Pancreas (tissue), 10 donors: ENCODE measurements at regions not wholly inside any gene's neighbourhood (a gene's known extent, or its start where the extent isn't known, plus 50 kb on each side); places are given as distances from the start of the nearest gene placed in this dataset.

ENCODE experiments used
- ATAC-seq, 4 donors: fragments of 200-7000 bp; cut with Tn5 transposase; one replicate each; pipeline versions ENCODE4 v1.8.0 to v1.9.1; 2020; ENCODE audit warnings: mild to moderate bottlenecking in 4 of 4, moderate library complexity in 4 of 4
- DNase-seq, 6 donors: peaks; one replicate each; pipeline ENCODE4 v3.0.0-alpha.2; 2020
- FAIRE-seq: peaks from 2 replicates; lab custom pipeline; 2012; peaks lifted over from hg19 to GRCh38; lab: Jason Lieb, UNC
- H3K27ac ChIP-seq, 4 donors: fragments of 200-600 bp; sonication (generic); 1 replicate in 3 of 4; 2 replicates in 1 of 4; pipeline versions ENCODE4 v1.5.0 to v1.8.0; 2020
- H3K27me3 ChIP-seq, 4 donors: fragments of 200-600 bp; one replicate each; pipeline ENCODE4 v1.8.0; 2021
- H3K36me3 ChIP-seq, 3 donors: fragments of 200-600 bp; sonication (generic) in 1 of 3; one replicate each; pipeline versions ENCODE4 v1.5.0 to v1.8.0; 2020 to 2021
- H3K4me1 ChIP-seq, 3 donors: fragments of 200-600 bp; one replicate each; pipeline ENCODE4 v1.8.0; 2021
- H3K4me3 ChIP-seq, 4 donors: fragments of 200-600 bp; sonication (generic) in 2 of 4; one replicate each; pipeline versions ENCODE4 v1.5.0 to v1.8.0; 2020 to 2021
- H3K9me3 ChIP-seq, 4 donors: fragments of 200-600 bp; one replicate each; pipeline ENCODE4 v1.8.0; 2021
- CTCF ChIP-seq, 4 donors: fragments of 200-600 bp; sonication (generic) in 3 of 4; IDR thresholded peaks; one replicate each; pipeline versions ENCODE4 v1.5.0 to v1.8.0; 2021; ENCODE audit warnings: antibody characterized with exemption in 4 of 4
- WGBS, 2 donors: extraction: QIAGEN DNeasy Blood & Tissue Kit; methylation state at CpG; one replicate each; pipeline ENCODE4 v1.1.7; 2013; 5-methylcytosine and 5-hydroxymethylcytosine counted together
- intact Hi-C, 3 donors: fragments of 100-400 bp; cut with DNase I; formaldehyde crosslinking; loops; one replicate each; pipeline versions ENCODE4 v1.11.1 to v1.14.2; 2022
- donor health status: healthy with polysubstance abuse.
- donor health status: DM: no; HTN: no; CAD: no; lungs with moderate emphysema.
- donor health status: DM: no; HTN: no; CAD: no.
- donor health status: control.
- donor health status: control.
- donor health status: Bipolar disorder and iron deficiency.
- donor health status: DM: yes; HTN: yes; CAD: no.
- donor health status: DM: no; HTN: no; CAD: no.
- donor health status: DM: no; HTN: no; CAD: no.
- donor health status: DM: yes; HTN: yes; CAD: no.

- Histone ChIP-seq H3K27me3 (no peaks in the 10 kb centered on the region), H3K4me1 (no peaks in the 10 kb centered on the region), H3K9me3 (no peaks in the 10 kb centered on the region), H3K4me3 (no peak overlapping the region), H3K27ac (no peak overlapping the region), H3K36me3 (no peaks in the 10 kb centered on the region)
- intact Hi-C loops, result no loop called here
- FAIRE-seq (no peak), ATAC-seq (no peak), DNase-seq (no peak)
- 66 to 74% methylated on average over 14 of the region's 14 CpGs for WGBS, 2 donors
- no peak for TF ChIP-seq CTCF (IDR thresholded peaks at IDR 0.05)
Measured at GRCh38 chr9:135401218-135401617, 78.4 kb upstream of the PPP1R26 start.

GRCh38 chr9:135402048-135402738 is 77.4 kb upstream of the PPP1R26 start:
- DNase-seq (no peak), ATAC-seq (no peak), FAIRE-seq (no peak)
- 58 to 70% methylated on average over 18 of the region's 18 CpGs for whole genome bisulfite sequencing, 2 donors
- H3K4me3 ChIP-seq, result no peak overlapping the region
- H3K27me3 ChIP-seq, result no peaks in the 10 kb centered on the region
- no peak overlapping the region for H3K27ac ChIP-seq
- H3K4me1 ChIP-seq, result no peaks in the 10 kb centered on the region
- no peaks in the 10 kb centered on the region for H3K9me3 ChIP-seq
- TF ChIP-seq CTCF (IDR thresholded peaks at IDR 0.05), result no peak
- intact Hi-C loops, result no loop called here
- H3K36me3 ChIP-seq, result no peaks in the 10 kb centered on the region

- DNase-seq (no peak), FAIRE-seq (no peak), ATAC-seq (no peak)
- Histone ChIP-seq H3K9me3 (no peaks in the 10 kb centered on the region), H3K27ac (no peak overlapping the region), H3K4me1 (no peaks in the 10 kb centered on the region), H3K4me3 (no peak overlapping the region), H3K27me3 (no peaks in the 10 kb centered on the region), H3K36me3 (no peaks in the 10 kb centered on the region)
- TF ChIP-seq CTCF (IDR thresholded peaks at IDR 0.05), result no peak
- WGBS, 2 donors, result 58 to 60% methylated on average over 26 to 29 of the region's 29 CpGs
- intact Hi-C loops, result no loop called here
Measured at GRCh38 chr9:135402739-135403695, 76.6 kb upstream of the PPP1R26 start.

- no peak for ATAC-seq
Measured at GRCh38 chr9:135403733-135404450, 75.7 kb upstream of the PPP1R26 start.

More at GRCh38 chr9:135403733-135404450, 75.7 kb upstream of the PPP1R26 start:
- DNase-seq (no peak), FAIRE-seq (no peak)
- TF ChIP-seq CTCF (IDR thresholded peaks at IDR 0.05), result no peak
- H3K27me3 ChIP-seq, result no peaks in the 10 kb centered on the region
- H3K27ac ChIP-seq, result no peak overlapping the region
- H3K9me3 ChIP-seq, result no peaks in the 10 kb centered on the region
- no peaks in the 10 kb centered on the region for H3K36me3 ChIP-seq
- no peaks in the 10 kb centered on the region for H3K4me1 ChIP-seq
- no peak overlapping the region for H3K4me3 ChIP-seq
- intact Hi-C loops, result no loop called here
- 42 to 51% methylated on average over 11 of the region's 11 CpGs for WGBS, 2 donors
